Panc1 (cell line): ENCODE measurements at regions not wholly inside any gene's neighbourhood (a gene's known extent, or its start where the extent isn't known, plus 50 kb on each side); places are given as distances from the start of the nearest gene placed in this dataset.

Source experiments
- ATAC-seq: fragments of 200-7000 bp; cut with Tn5 transposase; 2 replicates; pipeline ENCODE4 v1.9.1; 2020; ENCODE audit warnings: mild to moderate bottlenecking, moderate library complexity
- BruUV-seq: library from RNA; stranded (reverse); fragments of 400-500 nt; replicated peaks from 2 replicates; lab custom pipeline; 2021; lab: Mats Ljungman, UMichigan
- CTCF ChIA-PET: fragments of 300-600 bp; sonication (Branson Sonifier 250); formaldehyde crosslinking; loops from one replicate; lab custom pipeline; 2022; ENCODE audit warnings: antibody characterized with exemption; lab: Charles Lee
- POLR2A ChIA-PET: fragments of 300-600 bp; sonication (Branson Sonifier 250); formaldehyde crosslinking; loops from one replicate; lab custom pipeline; 2022; ENCODE audit warnings: antibody characterized with exemption; lab: Charles Lee
- DNase-seq: peaks from one replicate; pipeline ENCODE4 v3.0.0-alpha.2; 2010; ENCODE audit warnings: low read depth, low spot score
- H3K27ac ChIP-seq: 2 replicates; pipeline ENCODE4 v1.5.1; 2011; ENCODE audit warnings: mild to moderate bottlenecking, low read length, inconsistent platforms
- H3K27me3 ChIP-seq: fragments of 200-500 bp; sonication (Bioruptor generic); 2 replicates; pipeline ENCODE4 v1.6.0; 2014; ENCODE audit warnings: low read length, inconsistent platforms; ENCODE audit not compliant: control insufficient read depth, insufficient read depth
- H3K36me3 ChIP-seq: fragments of 200-500 bp; sonication (Bioruptor generic); 2 replicates; pipeline ENCODE4 v1.5.1; 2014; ENCODE audit warnings: inconsistent platforms, mild to moderate bottlenecking, low read length, moderate library complexity; ENCODE audit not compliant: control insufficient read depth, insufficient read depth
- H3K4me1 ChIP-seq: 2 replicates; pipeline ENCODE4 v1.5.1; 2011; ENCODE audit warnings: inconsistent platforms, mild to moderate bottlenecking, low read length, moderate library complexity; ENCODE audit not compliant: control insufficient read depth, insufficient read depth
- H3K4me3 ChIP-seq, 2 experiments: 2 replicates each; pipeline ENCODE4 v1.5.1; 2011 to 2012; ENCODE audit warnings: low read depth in 2 of 2, low read length in 2 of 2, mild to moderate bottlenecking in 2 of 2, inconsistent platforms in 1 of 2, moderate library complexity in 1 of 2
- H3K9me3 ChIP-seq: fragments of 200-500 bp; sonication (Bioruptor generic); 2 replicates; pipeline ENCODE4 v1.5.1; 2014; ENCODE audit warnings: low read depth, mild to moderate bottlenecking, inconsistent platforms, low read length, moderate library complexity; ENCODE audit not compliant: control insufficient read depth, insufficient read depth
- CTCF ChIP-seq: fragments of 450-650 bp; IDR thresholded peaks from 2 replicates; pipeline ENCODE4 v1.5.1; 2017; ENCODE audit warnings: mild to moderate bottlenecking
- POLR2AphosphoS5 ChIP-seq: IDR thresholded peaks from 2 replicates; pipeline ENCODE4 v1.6.1; 2012; ENCODE audit warnings: mild to moderate bottlenecking, low read depth, low read length, moderate library complexity
- SIN3A ChIP-seq: IDR thresholded peaks from 2 replicates; pipeline ENCODE4 v1.6.1; 2012; ENCODE audit warnings: low read depth, mild to moderate bottlenecking, low read length, moderate library complexity, borderline replicate concordance; ENCODE audit not compliant: insufficient read depth
- TCF7L2 ChIP-seq: IDR thresholded peaks from 2 replicates; pipeline ENCODE4 v1.6.1; 2011; ENCODE audit warnings: mild to moderate bottlenecking, low read depth, low read length, inconsistent platforms
- in situ Hi-C: cut with HindIII; loops from 2 replicates; pipeline ENCODE4 v1.10.0; 2016; ENCODE audit warnings: low sequenced_read_pairs, low pct_unique_long_range_greater_than_20kb
- intact Hi-C: fragments of 100-400 bp; cut with micrococcal nuclease; formaldehyde crosslinking; loops from one replicate; pipeline ENCODE4 v1.10.0; 2022; ENCODE audit not compliant: unreplicated experiment
- TF ChIP-seq, protein P1 (sequence below), 2 experiments: IDR thresholded peaks; 2 replicates each; pipeline ENCODE4 v1.6.1; 2011 to 2012; ENCODE audit warnings: low read depth in 2 of 2, control low read depth in 1 of 2, low read length in 1 of 2, mild to moderate bottlenecking in 1 of 2, moderate library complexity in 1 of 2; ENCODE audit not compliant: insufficient read depth in 1 of 2

- in situ Hi-C loops = no loop called here
- no TSS peak for BruUV-seq
- POLR2A ChIA-PET = no interaction called here
Observed at GRCh38 chr15:70470556-70471191, 292.7 kb downstream of the UACA start.

DNA sequence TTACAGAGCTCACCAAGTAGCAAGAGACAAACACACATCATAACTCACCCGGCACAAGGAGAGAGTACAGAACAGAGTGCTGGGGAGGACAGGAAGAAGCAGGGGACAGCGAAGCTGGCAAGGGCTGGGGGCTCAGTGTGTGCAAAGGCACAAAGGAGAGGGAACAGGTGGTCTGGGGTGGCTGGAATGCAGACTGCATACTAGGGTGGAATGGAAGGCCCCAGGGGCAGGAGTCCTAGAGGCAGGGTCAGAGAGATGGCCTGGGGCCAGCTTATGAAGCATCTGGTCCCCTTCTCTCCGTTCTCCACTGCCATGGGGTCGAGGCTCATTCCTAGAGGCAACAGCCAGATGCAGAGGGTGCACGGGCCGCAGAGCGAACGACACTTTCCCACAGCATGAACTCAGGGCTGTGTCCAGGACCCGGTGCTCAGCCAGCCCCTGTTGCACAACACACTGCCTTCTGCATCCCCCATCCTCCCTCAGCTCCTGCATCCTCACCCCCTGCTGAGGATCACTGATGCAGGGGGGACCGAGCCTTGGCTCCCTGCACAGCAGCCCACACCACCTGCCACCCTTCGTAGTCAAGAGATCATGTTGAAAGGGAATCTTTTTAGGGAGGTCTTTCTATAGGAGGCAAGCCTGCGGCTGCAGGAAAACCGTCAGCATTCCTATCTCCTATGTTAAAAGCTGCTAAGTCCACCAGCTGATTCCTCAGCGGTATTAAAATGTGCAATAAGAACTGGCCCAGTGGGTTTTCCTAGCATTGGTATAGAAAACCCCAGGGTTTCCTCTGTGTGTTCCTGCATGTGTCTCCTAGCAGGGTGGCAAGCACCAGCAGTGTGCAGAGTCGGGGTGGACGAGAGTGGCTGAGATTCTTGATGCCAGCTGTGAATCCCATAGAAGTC, 293.5 kb downstream of the UACA start:
- Histone ChIP-seq H3K36me3 (no peaks in the 10 kb centered on the region), H3K27ac (peak overlapping the region; percentile 99), H3K27me3 (no peaks in the 10 kb centered on the region), H3K4me3 (no peak overlapping the region), H3K4me1 (peaks cover 59% of the 10 kb centered on the region), H3K9me3 (no peaks in the 10 kb centered on the region)
- TF ChIP-seq POLR2AphosphoS5 = no peak
- no peak for TF ChIP-seq SIN3A
- TF ChIP-seq CTCF = no peak
- TF ChIP-seq, protein P1, sequence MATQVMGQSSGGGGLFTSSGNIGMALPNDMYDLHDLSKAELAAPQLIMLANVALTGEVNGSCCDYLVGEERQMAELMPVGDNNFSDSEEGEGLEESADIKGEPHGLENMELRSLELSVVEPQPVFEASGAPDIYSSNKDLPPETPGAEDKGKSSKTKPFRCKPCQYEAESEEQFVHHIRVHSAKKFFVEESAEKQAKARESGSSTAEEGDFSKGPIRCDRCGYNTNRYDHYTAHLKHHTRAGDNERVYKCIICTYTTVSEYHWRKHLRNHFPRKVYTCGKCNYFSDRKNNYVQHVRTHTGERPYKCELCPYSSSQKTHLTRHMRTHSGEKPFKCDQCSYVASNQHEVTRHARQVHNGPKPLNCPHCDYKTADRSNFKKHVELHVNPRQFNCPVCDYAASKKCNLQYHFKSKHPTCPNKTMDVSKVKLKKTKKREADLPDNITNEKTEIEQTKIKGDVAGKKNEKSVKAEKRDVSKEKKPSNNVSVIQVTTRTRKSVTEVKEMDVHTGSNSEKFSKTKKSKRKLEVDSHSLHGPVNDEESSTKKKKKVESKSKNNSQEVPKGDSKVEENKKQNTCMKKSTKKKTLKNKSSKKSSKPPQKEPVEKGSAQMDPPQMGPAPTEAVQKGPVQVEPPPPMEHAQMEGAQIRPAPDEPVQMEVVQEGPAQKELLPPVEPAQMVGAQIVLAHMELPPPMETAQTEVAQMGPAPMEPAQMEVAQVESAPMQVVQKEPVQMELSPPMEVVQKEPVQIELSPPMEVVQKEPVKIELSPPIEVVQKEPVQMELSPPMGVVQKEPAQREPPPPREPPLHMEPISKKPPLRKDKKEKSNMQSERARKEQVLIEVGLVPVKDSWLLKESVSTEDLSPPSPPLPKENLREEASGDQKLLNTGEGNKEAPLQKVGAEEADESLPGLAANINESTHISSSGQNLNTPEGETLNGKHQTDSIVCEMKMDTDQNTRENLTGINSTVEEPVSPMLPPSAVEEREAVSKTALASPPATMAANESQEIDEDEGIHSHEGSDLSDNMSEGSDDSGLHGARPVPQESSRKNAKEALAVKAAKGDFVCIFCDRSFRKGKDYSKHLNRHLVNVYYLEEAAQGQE (IDR thresholded peaks at IDR 0.05; ENCODE audit: insufficient read depth in 1 of 2, low read depth in 2 of 2, low read length in 1 of 2) = no peak
- TF ChIP-seq TCF7L2 = no peak
- ChIA-PET CTCF (no interaction called here), POLR2A (no interaction called here)
- intact Hi-C loops = loop anchor here (10.0 kb wide), 1 partner anchor 375 kb away; the partner anchor contains the start of gene TLE3
- no TSS peak for BruUV-seq
- DNase-seq (no peak), ATAC-seq (no peak; the same call in 1 of the 2 replicates)
- in situ Hi-C loops = no loop called here

More at GRCh38 chr15:70470556-70471191, 292.7 kb downstream of the UACA start:
- Histone ChIP-seq H3K27ac (peak overlapping the region; percentile 99), H3K9me3 (no peaks in the 10 kb centered on the region), H3K4me3 (no peak overlapping the region), H3K27me3 (no peaks in the 10 kb centered on the region), H3K36me3 (no peaks in the 10 kb centered on the region), H3K4me1 (peaks cover 64% of the 10 kb centered on the region)
- TF ChIP-seq SIN3A = no peak
- TF ChIP-seq POLR2AphosphoS5 = no peak
- TF ChIP-seq TCF7L2 = no peak
- TF ChIP-seq CTCF = no peak
- TF ChIP-seq, protein P1 (IDR thresholded peaks at IDR 0.05; ENCODE audit: insufficient read depth in 1 of 2, low read depth in 2 of 2, low read length in 1 of 2) = no peak
- intact Hi-C loops = no loop called here
- CTCF ChIA-PET = no interaction called here
- DNase-seq (no peak), ATAC-seq (no peak)
